ENCODE measurements at regions not wholly inside any gene's neighbourhood (a gene's known extent, or its start where the extent isn't known, plus 50 kb on each side); places are given as distances from the start of the nearest gene placed in this dataset.

DNA sequence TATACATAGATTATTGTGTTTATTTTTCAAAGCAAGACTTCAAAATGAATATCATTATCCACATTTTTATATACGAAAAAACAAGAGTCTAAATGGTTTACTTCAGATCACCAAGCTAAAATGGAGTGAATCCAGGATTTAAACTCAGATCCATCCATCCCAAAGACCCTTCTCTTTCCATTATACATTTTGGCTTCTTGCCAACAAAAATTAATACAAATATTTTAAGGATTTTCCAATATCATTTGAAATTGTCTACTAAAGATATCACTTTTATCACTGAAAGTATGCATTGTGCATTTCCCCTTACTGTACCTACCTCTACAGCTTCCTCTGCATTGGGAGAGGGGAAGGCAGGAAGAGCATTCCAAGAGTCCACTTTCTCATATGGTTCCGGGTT is 541.2 kb downstream of the RPS29 start:
- TF ChIP-seq EZH2 (IDR thresholded peaks at IDR 0.05; ENCODE audit: low read length, unreplicated experiment) (no peak), EZH2phosphoT487 (IDR thresholded peaks at IDR 0.05; ENCODE audit: borderline replicate concordance, low read length) (no peak)
- TF ChIP-seq, protein P1, sequence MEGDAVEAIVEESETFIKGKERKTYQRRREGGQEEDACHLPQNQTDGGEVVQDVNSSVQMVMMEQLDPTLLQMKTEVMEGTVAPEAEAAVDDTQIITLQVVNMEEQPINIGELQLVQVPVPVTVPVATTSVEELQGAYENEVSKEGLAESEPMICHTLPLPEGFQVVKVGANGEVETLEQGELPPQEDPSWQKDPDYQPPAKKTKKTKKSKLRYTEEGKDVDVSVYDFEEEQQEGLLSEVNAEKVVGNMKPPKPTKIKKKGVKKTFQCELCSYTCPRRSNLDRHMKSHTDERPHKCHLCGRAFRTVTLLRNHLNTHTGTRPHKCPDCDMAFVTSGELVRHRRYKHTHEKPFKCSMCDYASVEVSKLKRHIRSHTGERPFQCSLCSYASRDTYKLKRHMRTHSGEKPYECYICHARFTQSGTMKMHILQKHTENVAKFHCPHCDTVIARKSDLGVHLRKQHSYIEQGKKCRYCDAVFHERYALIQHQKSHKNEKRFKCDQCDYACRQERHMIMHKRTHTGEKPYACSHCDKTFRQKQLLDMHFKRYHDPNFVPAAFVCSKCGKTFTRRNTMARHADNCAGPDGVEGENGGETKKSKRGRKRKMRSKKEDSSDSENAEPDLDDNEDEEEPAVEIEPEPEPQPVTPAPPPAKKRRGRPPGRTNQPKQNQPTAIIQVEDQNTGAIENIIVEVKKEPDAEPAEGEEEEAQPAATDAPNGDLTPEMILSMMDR (conservative IDR thresholded peaks at IDR 0.05; ENCODE audit: low read depth, low read length), result no peak
- H3K9me2 ChIP-seq (replicated peaks; ENCODE audit: low read length), result no peaks in the 10 kb centered on the region

DNA sequence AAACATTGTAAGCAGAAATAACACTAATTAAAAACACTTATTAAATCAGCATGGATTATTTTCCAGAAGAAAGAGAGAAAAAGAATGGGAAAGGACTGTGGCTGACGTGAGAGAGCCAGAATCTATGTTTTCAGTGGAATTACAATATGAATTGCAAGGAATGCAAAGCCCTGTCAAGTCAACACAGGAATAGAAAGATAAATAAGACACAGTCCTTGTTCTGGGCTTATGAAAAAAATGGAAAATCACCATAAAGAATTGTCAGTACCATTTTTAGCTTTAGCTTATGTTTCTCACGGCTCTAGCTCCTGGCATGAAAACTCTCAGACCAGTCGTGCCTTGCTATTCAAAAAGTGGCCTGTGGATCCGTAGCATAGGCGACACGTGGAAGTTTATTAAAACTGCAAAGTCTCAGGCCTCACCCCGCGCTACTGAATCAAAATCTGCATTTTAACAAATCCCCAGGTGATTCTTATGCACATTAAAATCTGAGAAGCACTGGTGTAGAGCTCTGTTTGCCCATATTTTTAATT is 549.1 kb downstream of the RPS29 start:
- H3K27me3 ChIP-seq (ENCODE audit: low read length), result peaks cover 72% of the 10 kb centered on the region
- no peak for DNase-seq
- H3K79me2 ChIP-seq (ENCODE audit: low read length), result no peaks in the 10 kb centered on the region
- intact Hi-C loops (cut with micrococcal nuclease), result no loop called here
- no peaks in the 10 kb centered on the region for H3K9me3 ChIP-seq (ENCODE audit: low read length)
- H3K27ac ChIP-seq (ENCODE audit: low read length), result no peak overlapping the region
- TF ChIP-seq EZH2 (IDR thresholded peaks at IDR 0.05; ENCODE audit: low read length, unreplicated experiment) (no peak), EZH2phosphoT487 (IDR thresholded peaks at IDR 0.05; ENCODE audit: borderline replicate concordance, low read length) (no peak)
- TF ChIP-seq, protein P1 (conservative IDR thresholded peaks at IDR 0.05; ENCODE audit: low read depth, low read length), result no peak
- ChIA-PET POLR2A (ENCODE audit: unreplicated experiment) (no interaction called here), CTCF (no interaction called here)
- BruUV-seq (replicated peaks), result no TSS peak
- H3K36me3 ChIP-seq (ENCODE audit: low read depth, low read length), result no peaks in the 10 kb centered on the region
- no peaks in the 10 kb centered on the region for H3K4me1 ChIP-seq (ENCODE audit: insufficient read depth, low read length)
- H3K9me2 ChIP-seq (replicated peaks; ENCODE audit: low read length), result no peaks in the 10 kb centered on the region
- H3K4me3 ChIP-seq (ENCODE audit: low read length), result no peak overlapping the region
- no peaks in the 10 kb centered on the region for H4K20me1 ChIP-seq (ENCODE audit: low read length)
- no peak for ATAC-seq
- no peak overlapping the region for H3K9ac ChIP-seq (ENCODE audit: low read length)
- no peak overlapping the region for H3K4me2 ChIP-seq (ENCODE audit: low read length)
- no peaks in the 10 kb centered on the region for H3F3A ChIP-seq (ENCODE audit: low read length, unreplicated experiment)
- no peak overlapping the region for H2AFZ ChIP-seq (ENCODE audit: low read length)

More for the DNA sequence above, 541.2 kb downstream of the RPS29 start:
- H3K4me2 ChIP-seq (ENCODE audit: low read length), result no peak overlapping the region
- no peak overlapping the region for H3K27ac ChIP-seq (ENCODE audit: low read length)
- H3K27me3 ChIP-seq (ENCODE audit: low read length), result peaks cover 27% of the 10 kb centered on the region
- ChIA-PET CTCF (no interaction called here), POLR2A (ENCODE audit: unreplicated experiment) (no interaction called here)
- no TSS peak for BruUV-seq (replicated peaks)
- H3F3A ChIP-seq (ENCODE audit: low read length, unreplicated experiment), result no peaks in the 10 kb centered on the region
- no peaks in the 10 kb centered on the region for H4K20me1 ChIP-seq (ENCODE audit: low read length)
- H3K9me3 ChIP-seq (ENCODE audit: low read length), result no peaks in the 10 kb centered on the region
- H3K4me3 ChIP-seq (ENCODE audit: low read length), result no peak overlapping the region
- H3K9ac ChIP-seq (ENCODE audit: low read length), result no peak overlapping the region
- no peaks in the 10 kb centered on the region for H3K79me2 ChIP-seq (ENCODE audit: low read length)
- no peak overlapping the region for H2AFZ ChIP-seq (ENCODE audit: low read length)
- intact Hi-C loops (cut with micrococcal nuclease), result no loop called here
- DNase-seq (no peak), ATAC-seq (no peak)
- no peaks in the 10 kb centered on the region for H3K36me3 ChIP-seq (ENCODE audit: low read depth, low read length)
- H3K4me1 ChIP-seq (ENCODE audit: insufficient read depth, low read length), result no peaks in the 10 kb centered on the region

DNA sequence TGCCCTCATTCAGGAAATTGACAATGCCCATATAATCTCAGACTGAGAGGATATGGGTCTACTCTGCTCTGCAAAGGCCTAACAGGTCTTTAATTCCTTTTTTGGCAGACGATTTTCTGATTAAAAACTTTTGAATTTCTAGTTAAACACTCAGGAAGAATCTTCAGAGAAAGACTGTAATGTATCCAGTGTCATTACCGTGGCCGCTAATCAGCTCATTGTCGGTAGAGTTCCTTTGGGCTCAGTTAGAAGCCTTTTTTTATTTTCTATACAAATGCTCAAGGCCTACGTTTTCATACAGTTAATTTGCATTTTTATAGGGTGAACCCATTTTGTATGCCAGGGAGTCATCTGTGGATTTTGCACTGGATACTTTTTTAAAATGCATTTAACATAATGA is 549.9 kb downstream of the RPS29 start:
- Histone ChIP-seq H3K4me3 (ENCODE audit: low read length) (no peak overlapping the region), H3F3A (ENCODE audit: low read length, unreplicated experiment) (no peaks in the 10 kb centered on the region), H3K36me3 (ENCODE audit: low read depth, low read length) (no peaks in the 10 kb centered on the region), H4K20me1 (ENCODE audit: low read length) (no peaks in the 10 kb centered on the region), H2AFZ (ENCODE audit: low read length) (no peak overlapping the region), H3K27me3 (ENCODE audit: low read length) (peaks cover 73% of the 10 kb centered on the region), H3K9me2 (replicated peaks; ENCODE audit: low read length) (no peaks in the 10 kb centered on the region), H3K9ac (ENCODE audit: low read length) (no peak overlapping the region), H3K9me3 (ENCODE audit: low read length) (no peaks in the 10 kb centered on the region), H3K79me2 (ENCODE audit: low read length) (no peaks in the 10 kb centered on the region), H3K4me2 (ENCODE audit: low read length) (no peak overlapping the region), H3K4me1 (ENCODE audit: insufficient read depth, low read length) (no peaks in the 10 kb centered on the region), H3K27ac (ENCODE audit: low read length) (no peak overlapping the region)
- POLR2A ChIA-PET (ENCODE audit: unreplicated experiment), result no interaction called here
- no peak for DNase-seq
- TF ChIP-seq EZH2 (IDR thresholded peaks at IDR 0.05; ENCODE audit: low read length, unreplicated experiment), result no peak
- TF ChIP-seq EZH2phosphoT487 (IDR thresholded peaks at IDR 0.05; ENCODE audit: borderline replicate concordance, low read length), result no peak
- TF ChIP-seq, protein P1 (conservative IDR thresholded peaks at IDR 0.05; ENCODE audit: low read depth, low read length), result no peak
- intact Hi-C loops (cut with micrococcal nuclease), result no loop called here
- ATAC-seq, result no peak
- CTCF ChIA-PET, result no interaction called here
- BruUV-seq (replicated peaks), result no TSS peak
